ENCODE measurements at regions not wholly inside any gene's neighbourhood (a gene's known extent, or its start where the extent isn't known, plus 50 kb on each side); places are given as distances from the start of the nearest gene placed in this dataset.
"Not testable (repeated sequence)": the region's sequence is repeated elsewhere in the genome, so short reads cannot be mapped to it uniquely, and the experiment has no call there.

- Histone ChIP-seq H3K9me1 (replicated peaks; ENCODE audit: control insufficient read depth, extremely low read depth, insufficient read depth, low read length) (peaks cover 2% of the 10 kb centered on the region), H3K4me1 (ENCODE audit: control insufficient read depth, extremely low read depth, insufficient read depth, low read length) (no peaks in the 10 kb centered on the region), H3K9me3 (replicated peaks; ENCODE audit: control insufficient read depth, insufficient read depth, low read length) (no peaks in the 10 kb centered on the region), H4K20me1 (replicated peaks; ENCODE audit: control insufficient read depth, extremely low read depth, insufficient read depth, low read length) (no peaks in the 10 kb centered on the region), H3K36me3 (ENCODE audit: control insufficient read depth in 2 of 2, extremely low read depth in 1 of 2, insufficient read depth in 2 of 2, low read length in 2 of 2) (no peaks in the 10 kb centered on the region), H3K4me2 (ENCODE audit: insufficient read depth, low read length) (no peak overlapping the region), H2AFZ (ENCODE audit: low read depth, low read length) (no peak overlapping the region), H3K27me3 (ENCODE audit: control insufficient read depth in 2 of 2, insufficient read depth in 2 of 2, low read length in 2 of 2) (no peaks in the 10 kb centered on the region), H3K9ac (replicated peaks; ENCODE audit: extremely low read depth, insufficient read depth, low read length) (no peak overlapping the region), H3K27ac (ENCODE audit: insufficient read depth, low read depth, low read length) (no peak overlapping the region), H3K79me2 (ENCODE audit: control insufficient read depth, insufficient read depth, low read length) (no peaks in the 10 kb centered on the region), H3K4me3 (replicated peaks in 1 of 3; ENCODE audit: insufficient read depth in 1 of 3, low read depth in 1 of 3, low read length in 3 of 3) (no peak overlapping the region)
- dilution Hi-C loops (cut with MboI; ENCODE audit: extremely low pct_ligation_motif_present, low sequenced_read_pairs) = no loop called here
- TF ChIP-seq, protein P1, sequence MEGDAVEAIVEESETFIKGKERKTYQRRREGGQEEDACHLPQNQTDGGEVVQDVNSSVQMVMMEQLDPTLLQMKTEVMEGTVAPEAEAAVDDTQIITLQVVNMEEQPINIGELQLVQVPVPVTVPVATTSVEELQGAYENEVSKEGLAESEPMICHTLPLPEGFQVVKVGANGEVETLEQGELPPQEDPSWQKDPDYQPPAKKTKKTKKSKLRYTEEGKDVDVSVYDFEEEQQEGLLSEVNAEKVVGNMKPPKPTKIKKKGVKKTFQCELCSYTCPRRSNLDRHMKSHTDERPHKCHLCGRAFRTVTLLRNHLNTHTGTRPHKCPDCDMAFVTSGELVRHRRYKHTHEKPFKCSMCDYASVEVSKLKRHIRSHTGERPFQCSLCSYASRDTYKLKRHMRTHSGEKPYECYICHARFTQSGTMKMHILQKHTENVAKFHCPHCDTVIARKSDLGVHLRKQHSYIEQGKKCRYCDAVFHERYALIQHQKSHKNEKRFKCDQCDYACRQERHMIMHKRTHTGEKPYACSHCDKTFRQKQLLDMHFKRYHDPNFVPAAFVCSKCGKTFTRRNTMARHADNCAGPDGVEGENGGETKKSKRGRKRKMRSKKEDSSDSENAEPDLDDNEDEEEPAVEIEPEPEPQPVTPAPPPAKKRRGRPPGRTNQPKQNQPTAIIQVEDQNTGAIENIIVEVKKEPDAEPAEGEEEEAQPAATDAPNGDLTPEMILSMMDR (IDR thresholded peaks at IDR 0.05; ENCODE audit: extremely low read depth in 1 of 2, insufficient read depth in 1 of 2, low read depth in 1 of 2, low read length in 2 of 2) = no peak
- TF ChIP-seq MAX (IDR thresholded peaks at IDR 0.05; ENCODE audit: insufficient read depth, insufficient read length) (no peak), FOS (IDR thresholded peaks at IDR 0.05; ENCODE audit: borderline replicate concordance, insufficient read depth, low read length) (no peak), POLR2AphosphoS5 (IDR thresholded peaks at IDR 0.05; ENCODE audit: insufficient read depth, low read depth, low read length) (no peak), GATA2 (IDR thresholded peaks at IDR 0.05; ENCODE audit: insufficient read depth, insufficient read length, low read depth, low read length) (no peak), MYC (IDR thresholded peaks at IDR 0.05; ENCODE audit: low read depth, low read length) (no peak)
- BruUV-seq (replicated peaks) = no TSS peak
- no peak for FAIRE-seq
- POLR2A ChIA-PET = no interaction called here
- CTCF ChIA-PET = interaction anchor here (1.2 to 1.6 kb wide), 2 partner anchors 9 to 19 kb away, joined by 3 read pairs; no protein-coding TSS in a partner anchor
- DNase-seq (ENCODE audit: low read depth, low spot score) = no peak
- intact Hi-C loops (cut with micrococcal nuclease) = no loop called here
Measured at GRCh38 chr12:104906695-104907094, 51.4 kb downstream of the SLC41A2 start.

GRCh38 chr12:104905446-104905845 lies 52.6 kb downstream of the SLC41A2 start:
- H3K4me3 ChIP-seq (replicated peaks in 1 of 3; ENCODE audit: insufficient read depth in 1 of 3, low read depth in 1 of 3, low read length in 3 of 3); H3K9me1 ChIP-seq (replicated peaks; ENCODE audit: control insufficient read depth, extremely low read depth, insufficient read depth, low read length); H2AFZ ChIP-seq (ENCODE audit: low read depth, low read length); H3K9ac ChIP-seq (replicated peaks; ENCODE audit: extremely low read depth, insufficient read depth, low read length); H3K27ac ChIP-seq (ENCODE audit: insufficient read depth, low read depth, low read length); H3K4me1 ChIP-seq (ENCODE audit: control insufficient read depth, extremely low read depth, insufficient read depth, low read length); H3K4me2 ChIP-seq (ENCODE audit: insufficient read depth, low read length); H3K79me2 ChIP-seq (ENCODE audit: control insufficient read depth, insufficient read depth, low read length); BruUV-seq (replicated peaks); H4K20me1 ChIP-seq (replicated peaks; ENCODE audit: control insufficient read depth, extremely low read depth, insufficient read depth, low read length); intact Hi-C loops (cut with micrococcal nuclease); H3K27me3 ChIP-seq (ENCODE audit: control insufficient read depth in 2 of 2, insufficient read depth in 2 of 2, low read length in 2 of 2); POLR2A ChIA-PET; FAIRE-seq; H3K36me3 ChIP-seq (ENCODE audit: control insufficient read depth in 2 of 2, extremely low read depth in 1 of 2, insufficient read depth in 2 of 2, low read length in 2 of 2); CTCF ChIA-PET; DNase-seq (ENCODE audit: low read depth, low spot score); H3K9me3 ChIP-seq (replicated peaks; ENCODE audit: control insufficient read depth, insufficient read depth, low read length); dilution Hi-C loops (cut with MboI; ENCODE audit: extremely low pct_ligation_motif_present, low sequenced_read_pairs): not testable (repeated sequence)

Data from endothelial cell of umbilical vein (primary cell).